Activated T-helper 1 cell treated with anti-CD3 and anti-CD28 coated beads, Interleukin-12 subunit alpha, Interleukin-12 subunit beta, Interleukin-2, Interleukin-4 antibody, amounts not matched to agents 30 ng/mL and 10 ng/mL and 1 ng/mL, durations not matched to agents 14 hours and 24 hours and 36 hours (primary cell): ENCODE measurements at regions not wholly inside any gene's neighbourhood (a gene's known extent, or its start where the extent isn't known, plus 50 kb on each side); places are given as distances from the start of the nearest gene placed in this dataset.

Source experiments
- DNase-seq: peaks from one replicate; pipeline ENCODE4 v3.0.0; 2021; ENCODE audit warnings: low spot score
- H3K27ac Mint-ChIP-seq: one replicate; pipeline ENCODE4 v1.8.0; 2021; ENCODE audit warnings: mild to moderate bottlenecking, mixed read lengths
- H3K27me3 Mint-ChIP-seq: one replicate; pipeline ENCODE4 v1.8.0; 2022; ENCODE audit warnings: mild to moderate bottlenecking, moderate library complexity, mixed read lengths; ENCODE audit not compliant: insufficient read depth
- H3K36me3 Mint-ChIP-seq: one replicate; pipeline ENCODE4 v1.8.0; 2021; ENCODE audit warnings: low read depth, mixed read lengths
- H3K4me1 Mint-ChIP-seq: one replicate; pipeline ENCODE4 v1.8.0; 2021; ENCODE audit warnings: low read depth, mixed read lengths
- H3K4me3 Mint-ChIP-seq: one replicate; pipeline ENCODE4 v1.8.0; 2021; ENCODE audit warnings: mild to moderate bottlenecking, moderate library complexity, mixed read lengths
- H3K9me3 Mint-ChIP-seq: one replicate; pipeline ENCODE4 v1.8.0; 2021; ENCODE audit warnings: mixed read lengths
- intact Hi-C: fragments of 100-400 bp; cut with micrococcal nuclease; formaldehyde crosslinking; loops from one replicate; pipeline ENCODE4 v1.15.1; 2024

DNA sequence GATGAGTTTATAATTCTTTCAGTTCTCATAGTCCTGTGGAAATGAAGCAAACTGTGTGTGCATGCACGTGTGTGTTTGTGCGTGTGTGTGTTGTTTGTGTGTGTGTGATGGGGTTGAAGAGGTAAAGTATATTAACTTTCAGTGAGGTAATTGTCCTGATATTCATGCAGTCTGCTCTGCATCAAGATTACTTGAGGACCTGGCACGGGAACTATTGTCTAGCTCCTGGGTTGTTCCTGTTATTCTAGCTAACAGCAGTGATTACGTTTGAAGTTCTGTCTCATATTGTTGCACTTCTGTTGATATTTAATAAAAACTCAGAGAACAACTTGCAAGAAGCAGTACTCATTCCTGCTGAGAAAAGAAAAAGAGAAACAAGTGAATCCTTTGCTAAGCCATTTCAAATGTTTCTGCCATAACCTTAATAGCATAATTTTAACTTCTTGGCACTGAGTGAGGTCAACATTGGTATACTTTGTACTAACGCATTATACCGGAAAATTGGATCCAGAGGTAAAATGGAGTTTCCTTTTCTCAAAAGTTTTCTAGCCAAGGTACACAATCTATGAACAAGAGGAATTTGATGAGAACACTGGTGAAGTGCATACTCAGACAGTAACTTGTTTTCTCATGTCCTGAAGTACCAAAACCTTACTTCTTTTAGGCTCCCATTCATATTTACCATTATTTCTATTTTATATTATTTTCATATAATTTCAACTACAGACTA, 113.2 kb downstream of the SPCS3 start:
- intact Hi-C loops, result no loop called here
- DNase-seq, result no peak
- no peaks in the 10 kb centered on the region for H3K36me3 Mint-ChIP-seq
- H3K4me1 Mint-ChIP-seq, result peaks cover 13% of the 10 kb centered on the region
- no peak overlapping the region for H3K4me3 Mint-ChIP-seq
- no peaks in the 10 kb centered on the region for H3K27me3 Mint-ChIP-seq
- H3K27ac Mint-ChIP-seq, result no peak overlapping the region
- no peaks in the 10 kb centered on the region for H3K9me3 Mint-ChIP-seq

DNA sequence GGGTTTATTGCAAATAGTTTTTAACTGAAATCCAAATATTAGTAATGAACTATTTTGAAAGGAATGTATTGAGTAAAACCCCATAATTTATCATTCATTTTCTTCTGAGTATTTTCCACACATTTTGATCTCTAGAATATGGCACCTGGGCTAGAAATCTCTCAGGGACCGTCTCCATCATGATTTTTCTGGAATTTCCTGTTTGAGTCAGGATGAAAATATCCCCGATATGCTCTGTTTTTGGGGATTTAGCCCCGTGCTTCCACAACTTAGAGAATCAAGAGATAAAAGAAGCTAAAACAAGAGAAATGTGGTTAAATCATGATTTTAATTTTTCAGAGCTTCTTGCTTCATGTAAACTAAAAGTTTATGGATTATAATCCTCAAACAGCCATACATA, 114.2 kb downstream of the SPCS3 start:
- H3K27me3 Mint-ChIP-seq, result no peaks in the 10 kb centered on the region
- no peaks in the 10 kb centered on the region for H3K36me3 Mint-ChIP-seq
- no peaks in the 10 kb centered on the region for H3K9me3 Mint-ChIP-seq
- H3K4me3 Mint-ChIP-seq, result no peak overlapping the region
- no peak for DNase-seq
- intact Hi-C loops, result no loop called here
- peaks cover 13% of the 10 kb centered on the region for H3K4me1 Mint-ChIP-seq
- no peak overlapping the region for H3K27ac Mint-ChIP-seq

DNA sequence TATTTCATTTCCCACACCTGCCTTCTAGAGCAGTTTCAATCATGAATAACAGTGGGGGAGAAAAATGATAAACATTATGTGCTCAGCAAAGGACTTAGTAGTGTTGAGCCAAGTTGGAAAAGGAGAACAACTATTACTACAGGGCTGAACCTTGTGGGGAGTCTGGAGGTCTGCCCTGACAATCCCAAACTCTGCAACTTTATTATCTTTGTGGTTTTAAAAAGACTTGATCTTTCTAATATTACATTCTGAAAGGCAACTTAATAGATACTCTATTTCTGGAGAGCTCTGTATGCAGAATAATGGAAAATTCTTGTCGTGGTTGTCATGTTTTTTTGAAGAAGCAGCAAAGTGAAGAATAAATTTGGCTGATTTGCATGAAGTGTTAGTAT, 116.1 kb downstream of the SPCS3 start:
- intact Hi-C loops, result no loop called here
- peaks cover 13% of the 10 kb centered on the region for H3K4me1 Mint-ChIP-seq
- no peak overlapping the region for H3K4me3 Mint-ChIP-seq
- H3K36me3 Mint-ChIP-seq, result no peaks in the 10 kb centered on the region
- no peak for DNase-seq
- no peak overlapping the region for H3K27ac Mint-ChIP-seq
- no peaks in the 10 kb centered on the region for H3K27me3 Mint-ChIP-seq
- H3K9me3 Mint-ChIP-seq, result no peaks in the 10 kb centered on the region

DNA sequence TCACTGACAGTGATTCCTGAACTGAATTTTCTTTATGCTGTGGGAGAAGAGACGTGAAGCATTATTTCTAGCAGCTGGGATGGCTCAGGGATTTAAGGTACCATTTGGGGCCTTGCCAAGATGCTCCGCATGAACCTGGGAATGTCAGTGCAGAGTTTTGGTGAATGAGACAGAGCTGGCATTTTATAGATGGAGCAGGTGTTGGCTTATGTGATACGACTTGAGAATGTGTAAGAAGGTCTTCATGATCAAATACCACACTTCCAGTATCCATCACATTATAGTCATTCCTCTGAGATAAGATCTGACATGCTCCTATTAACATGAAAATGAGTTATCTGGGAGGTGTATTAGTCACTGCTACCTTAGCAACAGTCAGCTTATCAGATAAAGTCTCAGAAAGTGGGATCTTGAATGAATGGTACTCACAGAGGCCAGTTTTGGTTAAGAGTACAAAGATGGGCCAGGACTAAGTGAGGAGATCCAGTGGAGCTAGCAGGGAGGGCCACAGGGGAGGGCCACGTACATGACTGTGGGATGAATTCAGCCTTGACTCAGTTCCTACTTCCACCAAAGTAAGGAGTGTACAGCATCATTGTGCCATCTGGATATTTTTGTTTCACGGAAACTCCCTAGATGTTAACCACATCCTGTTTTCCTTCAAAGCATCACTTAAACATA, 116.7 kb downstream of the SPCS3 start:
- Mint-ChIP-seq H3K4me1 (peaks cover 13% of the 10 kb centered on the region), H3K9me3 (no peaks in the 10 kb centered on the region), H3K27me3 (no peaks in the 10 kb centered on the region), H3K27ac (no peak overlapping the region), H3K4me3 (no peak overlapping the region), H3K36me3 (no peaks in the 10 kb centered on the region)
- intact Hi-C loops, result no loop called here
- no peak for DNase-seq

DNA sequence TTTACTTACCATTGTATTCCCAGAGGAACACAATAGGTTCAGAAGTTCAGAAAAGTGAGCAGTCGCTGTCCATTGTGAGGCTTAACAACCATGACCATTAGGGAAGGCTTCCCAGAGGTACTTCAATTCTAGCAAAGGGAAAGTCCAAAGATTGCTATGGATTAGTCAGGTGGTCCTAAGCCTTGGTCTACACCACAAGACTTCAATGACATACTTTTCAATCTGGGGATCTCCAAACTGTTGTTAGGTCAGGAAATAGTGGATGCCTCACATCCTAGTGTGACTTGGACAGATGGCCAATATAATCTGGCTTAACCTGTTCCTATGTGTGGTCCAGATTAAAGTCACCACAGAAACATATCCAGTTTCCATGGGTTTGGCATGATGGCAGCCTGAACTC, 118.0 kb downstream of the SPCS3 start:
- Mint-ChIP-seq H3K4me3 (no peak overlapping the region), H3K36me3 (no peaks in the 10 kb centered on the region), H3K27me3 (no peaks in the 10 kb centered on the region), H3K9me3 (no peaks in the 10 kb centered on the region), H3K4me1 (peaks cover 13% of the 10 kb centered on the region), H3K27ac (no peak overlapping the region)
- intact Hi-C loops, result no loop called here
- DNase-seq, result no peak

DNA sequence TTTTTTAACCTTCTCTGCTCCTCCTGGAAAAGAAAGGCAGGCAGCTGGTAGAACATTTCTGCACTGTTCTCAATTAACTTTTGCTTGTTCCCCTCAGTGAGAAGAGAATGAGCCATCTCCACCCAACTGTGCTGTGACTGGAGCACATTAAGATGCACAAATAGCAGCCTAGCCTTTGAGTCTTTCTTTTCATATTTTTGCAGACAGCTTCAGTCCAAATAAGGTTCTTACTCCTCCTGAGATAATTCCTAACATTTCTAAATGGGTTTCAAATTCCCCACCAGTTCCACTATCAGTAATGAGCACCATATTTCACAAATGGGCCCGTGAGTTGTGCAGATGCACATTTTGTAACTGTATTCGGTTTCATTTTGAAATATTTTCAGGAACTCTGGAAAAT, 118.6 kb downstream of the SPCS3 start:
- intact Hi-C loops, result no loop called here

DNA sequence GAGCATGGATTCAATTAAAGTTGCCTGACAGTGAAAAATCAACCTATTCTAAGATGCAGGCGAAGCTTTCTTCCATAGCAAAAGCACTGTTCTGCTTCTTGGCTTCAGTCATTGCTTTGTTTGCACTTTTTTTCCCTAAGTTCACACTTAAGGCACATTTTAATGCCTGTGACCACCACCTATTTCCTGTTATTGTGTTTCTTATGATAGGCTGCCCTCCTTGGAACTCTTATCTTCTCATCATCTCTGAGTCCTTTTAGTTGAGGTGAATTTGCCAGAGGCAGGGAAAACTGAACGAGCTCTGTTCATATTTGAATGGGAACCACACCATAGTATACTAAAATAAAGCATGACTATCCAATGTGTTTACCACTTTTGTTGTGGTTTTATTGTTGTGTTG, 119.8 kb downstream of the SPCS3 start:
- Mint-ChIP-seq H3K4me1 (peaks cover 13% of the 10 kb centered on the region), H3K36me3 (no peaks in the 10 kb centered on the region), H3K9me3 (no peaks in the 10 kb centered on the region), H3K27me3 (no peaks in the 10 kb centered on the region), H3K4me3 (no peak overlapping the region), H3K27ac (no peak overlapping the region)
- intact Hi-C loops, result no loop called here
- DNase-seq, result no peak

More for the DNA sequence above, 118.6 kb downstream of the SPCS3 start:
- Mint-ChIP-seq H3K36me3 (no peaks in the 10 kb centered on the region), H3K4me3 (no peak overlapping the region), H3K27me3 (no peaks in the 10 kb centered on the region), H3K4me1 (peaks cover 13% of the 10 kb centered on the region), H3K27ac (no peak overlapping the region), H3K9me3 (no peaks in the 10 kb centered on the region)
- DNase-seq, result no peak

DNA sequence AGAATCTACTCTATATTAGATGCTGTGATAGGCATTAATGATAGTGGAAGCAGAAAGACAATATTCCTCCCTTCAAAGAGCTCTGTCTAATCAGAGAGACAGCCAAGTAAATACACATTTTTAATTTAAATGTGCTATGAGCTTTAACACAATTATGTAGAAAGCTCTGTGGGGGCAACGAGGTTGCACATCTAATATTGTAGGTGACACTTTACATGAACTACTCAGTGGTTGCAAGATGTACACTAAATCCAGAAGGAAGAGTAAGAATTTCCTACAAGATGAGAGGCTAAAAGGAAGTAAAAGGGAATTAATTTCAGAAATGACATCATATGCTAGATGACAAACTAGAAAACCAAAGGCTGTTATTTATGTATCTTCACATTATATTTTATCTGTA, 120.9 kb downstream of the SPCS3 start:
- no peaks in the 10 kb centered on the region for H3K9me3 Mint-ChIP-seq

DNA sequence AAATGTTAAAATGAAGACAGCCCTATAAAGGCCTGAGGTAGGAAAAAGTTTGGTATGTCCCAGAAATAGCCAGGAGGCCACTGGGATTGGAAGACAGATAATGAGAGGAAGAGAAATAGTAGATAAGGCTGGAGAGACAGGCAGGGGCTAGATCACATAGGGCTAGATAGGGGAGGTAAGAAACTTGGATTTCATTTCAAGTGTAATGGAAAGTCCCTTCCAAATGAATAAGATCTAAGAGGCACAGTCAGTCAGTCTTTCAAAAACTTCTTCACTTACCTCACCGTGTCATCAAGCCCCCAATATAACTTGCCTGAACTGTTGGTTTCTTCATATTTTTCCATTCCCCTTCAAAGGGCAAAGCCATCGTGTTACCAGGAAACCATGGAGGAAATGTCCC, 121.8 kb downstream of the SPCS3 start:
- no peaks in the 10 kb centered on the region for H3K9me3 Mint-ChIP-seq
- H3K27ac Mint-ChIP-seq, result no peak overlapping the region
- H3K4me1 Mint-ChIP-seq, result peaks cover 6% of the 10 kb centered on the region
- intact Hi-C loops, result no loop called here
- H3K36me3 Mint-ChIP-seq, result no peaks in the 10 kb centered on the region
- H3K27me3 Mint-ChIP-seq, result no peaks in the 10 kb centered on the region
- H3K4me3 Mint-ChIP-seq, result no peak overlapping the region
- no peak for DNase-seq

More for the DNA sequence above, 120.9 kb downstream of the SPCS3 start:
- Mint-ChIP-seq H3K4me1 (peaks cover 13% of the 10 kb centered on the region), H3K27me3 (no peaks in the 10 kb centered on the region), H3K4me3 (no peak overlapping the region), H3K27ac (no peak overlapping the region), H3K36me3 (no peaks in the 10 kb centered on the region)
- intact Hi-C loops, result no loop called here
- DNase-seq, result no peak

DNA sequence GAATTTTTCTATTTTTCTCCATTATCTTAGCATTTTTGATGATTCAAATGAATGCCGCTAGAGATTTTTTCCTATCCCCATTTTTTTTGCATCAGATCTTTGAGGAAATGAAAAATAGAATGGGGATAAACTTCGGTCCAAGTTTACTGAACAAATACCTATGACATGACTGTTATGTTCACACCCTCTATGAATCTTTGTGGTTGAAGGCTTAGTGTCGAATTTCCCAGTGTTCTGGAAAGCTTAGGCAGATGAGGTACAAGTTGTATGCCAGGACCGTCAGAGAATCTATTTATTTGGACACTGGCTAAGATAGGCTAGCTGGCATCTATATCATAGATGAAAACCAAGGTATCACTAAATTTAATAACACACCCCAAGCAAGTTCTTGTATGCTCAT, 123.4 kb downstream of the SPCS3 start:
- no peaks in the 10 kb centered on the region for H3K9me3 Mint-ChIP-seq
- no peak overlapping the region for H3K27ac Mint-ChIP-seq
- no peaks in the 10 kb centered on the region for H3K4me1 Mint-ChIP-seq
- intact Hi-C loops, result no loop called here
- H3K36me3 Mint-ChIP-seq, result no peaks in the 10 kb centered on the region
- no peak for DNase-seq
- no peak overlapping the region for H3K4me3 Mint-ChIP-seq
- no peaks in the 10 kb centered on the region for H3K27me3 Mint-ChIP-seq

DNA sequence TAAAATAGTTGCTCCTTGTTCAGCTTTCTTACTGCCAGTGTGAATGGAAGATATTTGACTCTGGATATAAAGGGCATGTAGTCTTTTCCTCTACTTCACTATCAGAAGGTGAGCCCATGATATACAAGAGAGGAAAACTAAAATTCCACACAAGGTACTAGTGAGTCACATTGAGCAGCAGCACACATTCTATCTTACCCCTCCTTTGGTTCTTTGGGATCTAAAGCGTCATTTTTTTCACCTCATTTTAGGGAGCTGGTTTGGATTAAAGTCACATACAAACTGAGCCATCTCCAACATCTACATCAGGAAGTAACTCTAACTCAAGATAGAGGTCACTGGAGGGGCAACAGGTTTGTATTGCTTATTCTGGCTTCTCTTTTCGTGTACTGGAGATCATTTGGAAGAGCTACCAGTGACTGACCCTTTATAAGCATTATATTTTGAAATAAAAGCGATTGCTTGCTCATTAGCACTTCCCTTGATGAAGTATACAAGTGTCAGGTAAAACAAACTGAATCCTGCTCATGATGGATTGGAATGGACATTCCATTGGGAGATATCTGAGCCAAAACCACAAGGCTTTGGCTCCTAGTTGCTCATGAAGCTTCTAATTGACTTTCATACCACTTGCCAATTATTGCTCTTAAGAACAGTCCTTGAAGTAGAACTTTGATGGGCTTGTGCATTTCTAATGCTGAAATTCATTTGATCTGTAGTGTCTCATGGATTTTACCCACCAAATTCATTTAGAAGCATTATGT, 124.1 kb downstream of the SPCS3 start:
- H3K36me3 Mint-ChIP-seq, result no peaks in the 10 kb centered on the region
- intact Hi-C loops, result no loop called here

DNA sequence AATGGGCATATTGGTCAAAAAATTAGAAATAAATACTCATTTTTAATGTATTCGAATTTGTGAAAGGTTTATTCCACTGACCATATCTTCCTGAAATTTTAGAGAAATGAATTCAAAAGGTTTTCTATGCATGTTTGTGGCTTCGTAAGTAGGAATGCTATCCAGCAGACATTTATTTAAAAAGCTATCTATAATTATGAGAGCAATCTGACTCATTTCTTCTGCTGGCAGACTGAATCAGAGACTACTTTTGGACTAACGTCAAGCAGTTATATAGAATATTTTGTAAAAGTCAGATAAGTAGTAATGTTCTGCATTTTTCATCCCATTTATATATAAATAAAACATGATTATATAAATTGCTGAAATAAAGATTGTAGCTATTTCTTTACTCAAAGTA, 125.0 kb downstream of the SPCS3 start:
- Mint-ChIP-seq H3K9me3 (no peaks in the 10 kb centered on the region), H3K36me3 (no peaks in the 10 kb centered on the region), H3K27ac (no peak overlapping the region), H3K4me3 (no peak overlapping the region), H3K4me1 (no peaks in the 10 kb centered on the region), H3K27me3 (no peaks in the 10 kb centered on the region)
- DNase-seq, result no peak
- intact Hi-C loops, result no loop called here

More for the DNA sequence above, 124.1 kb downstream of the SPCS3 start:
- DNase-seq, result no peak
- H3K27ac Mint-ChIP-seq, result no peak overlapping the region
- no peak overlapping the region for H3K4me3 Mint-ChIP-seq
- no peaks in the 10 kb centered on the region for H3K9me3 Mint-ChIP-seq
- no peaks in the 10 kb centered on the region for H3K4me1 Mint-ChIP-seq
- no peaks in the 10 kb centered on the region for H3K27me3 Mint-ChIP-seq

DNA sequence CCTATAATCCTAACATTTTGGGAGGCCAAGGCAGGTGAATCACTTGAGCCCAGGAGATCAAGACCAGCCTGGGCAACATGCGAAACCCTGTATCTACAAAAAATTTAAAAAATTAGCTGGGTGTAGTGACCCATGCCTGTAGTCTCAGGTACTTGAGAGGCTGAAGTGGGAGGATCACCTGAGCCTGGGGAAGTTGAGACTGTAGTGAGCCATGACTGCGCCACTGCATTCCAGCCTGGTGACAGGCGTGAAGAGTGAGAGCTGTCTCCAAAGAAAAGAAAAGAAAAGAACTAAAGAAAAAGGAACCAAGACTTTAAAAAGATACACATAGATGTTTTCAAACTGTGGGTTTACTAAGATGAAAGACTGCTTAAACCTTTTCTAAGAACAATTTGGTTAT, 129.0 kb downstream of the SPCS3 start:
- no peak overlapping the region for H3K27ac Mint-ChIP-seq

More for the DNA sequence above, 129.0 kb downstream of the SPCS3 start:
- no peak for DNase-seq
- H3K4me3 Mint-ChIP-seq, result no peak overlapping the region
- no peaks in the 10 kb centered on the region for H3K36me3 Mint-ChIP-seq
- H3K4me1 Mint-ChIP-seq, result no peaks in the 10 kb centered on the region
- H3K27me3 Mint-ChIP-seq, result peaks cover 1% of the 10 kb centered on the region
- intact Hi-C loops, result no loop called here
- H3K9me3 Mint-ChIP-seq, result no peaks in the 10 kb centered on the region
